Keratinocyte (primary cell): ENCODE measurements at regions not wholly inside any gene's neighbourhood (a gene's known extent, or its start where the extent isn't known, plus 50 kb on each side); places are given as distances from the start of the nearest gene placed in this dataset.

Experiments used
- EZH2 ChIP-seq: IDR thresholded peaks from one replicate; pipeline ENCODE4 v1.6.1; 2012; ENCODE audit warnings: inconsistent platforms, mild to moderate bottlenecking, low read length, moderate library complexity
- TF ChIP-seq, protein P1 (sequence below), 3 experiments: IDR thresholded peaks in 1 of 3; conservative IDR thresholded peaks in 1 of 3; optimal IDR thresholded peaks in 1 of 3; 2 replicates in 2 of 3; 3 replicates in 1 of 3; pipeline versions ENCODE3 to v1.5.1; 2011; ENCODE audit warnings: low read length in 3 of 3, mild to moderate bottlenecking in 3 of 3, moderate library complexity in 2 of 3, control low read depth in 1 of 3, inconsistent platforms in 1 of 3; ENCODE audit not compliant: insufficient read depth in 2 of 3; ENCODE audit errors: extremely low read depth in 1 of 3

GRCh38 chrX:149152941-149153340, 352.2 kb downstream of the IDS start:
- TF ChIP-seq, protein P1, sequence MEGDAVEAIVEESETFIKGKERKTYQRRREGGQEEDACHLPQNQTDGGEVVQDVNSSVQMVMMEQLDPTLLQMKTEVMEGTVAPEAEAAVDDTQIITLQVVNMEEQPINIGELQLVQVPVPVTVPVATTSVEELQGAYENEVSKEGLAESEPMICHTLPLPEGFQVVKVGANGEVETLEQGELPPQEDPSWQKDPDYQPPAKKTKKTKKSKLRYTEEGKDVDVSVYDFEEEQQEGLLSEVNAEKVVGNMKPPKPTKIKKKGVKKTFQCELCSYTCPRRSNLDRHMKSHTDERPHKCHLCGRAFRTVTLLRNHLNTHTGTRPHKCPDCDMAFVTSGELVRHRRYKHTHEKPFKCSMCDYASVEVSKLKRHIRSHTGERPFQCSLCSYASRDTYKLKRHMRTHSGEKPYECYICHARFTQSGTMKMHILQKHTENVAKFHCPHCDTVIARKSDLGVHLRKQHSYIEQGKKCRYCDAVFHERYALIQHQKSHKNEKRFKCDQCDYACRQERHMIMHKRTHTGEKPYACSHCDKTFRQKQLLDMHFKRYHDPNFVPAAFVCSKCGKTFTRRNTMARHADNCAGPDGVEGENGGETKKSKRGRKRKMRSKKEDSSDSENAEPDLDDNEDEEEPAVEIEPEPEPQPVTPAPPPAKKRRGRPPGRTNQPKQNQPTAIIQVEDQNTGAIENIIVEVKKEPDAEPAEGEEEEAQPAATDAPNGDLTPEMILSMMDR (optimal IDR thresholded peaks at IDR 0.05 in 1 of 3, IDR thresholded peaks at IDR 0.05 in 1 of 3, conservative IDR thresholded peaks at IDR 0.05 in 1 of 3; ENCODE audit: extremely low read depth in 1 of 3, insufficient read depth in 2 of 3, low read length in 3 of 3), result no peak
- no peak for TF ChIP-seq EZH2
